MM.1S (cell line): ENCODE measurements at regions not wholly inside any gene's neighbourhood (a gene's known extent, or its start where the extent isn't known, plus 50 kb on each side); places are given as distances from the start of the nearest gene placed in this dataset.

ENCODE experiments used
- DNase-seq: peaks from one replicate; pipeline ENCODE4 v3.0.0-alpha.2; 2015
- H2AFZ ChIP-seq: fragments of 300-600 bp; sonication (generic); 2 replicates; pipeline ENCODE4 v1.6.0; 2016; ENCODE audit warnings: antibody characterized with exemption, low read length
- H3F3A ChIP-seq: fragments of 300-600 bp; sonication (generic); 2 replicates; pipeline ENCODE4 v1.6.1; 2016; ENCODE audit warnings: mild to moderate bottlenecking, antibody characterized with exemption, low read length, moderate library complexity, mixed read lengths; ENCODE audit not compliant: insufficient read depth
- H3K27ac ChIP-seq: fragments of 300-600 bp; sonication (generic); 2 replicates; pipeline ENCODE4 v1.5.1; 2016; ENCODE audit warnings: mild to moderate bottlenecking, low read length
- H3K27me3 ChIP-seq: fragments of 300-600 bp; sonication (generic); replicated peaks from 2 replicates; pipeline ENCODE4 v1.6.0; 2016; ENCODE audit warnings: low read length; ENCODE audit not compliant: insufficient read depth
- H3K36me3 ChIP-seq: fragments of 300-600 bp; sonication (generic); replicated peaks from 2 replicates; pipeline ENCODE4 v1.6.1; 2016; ENCODE audit warnings: mild to moderate bottlenecking, low read length, mixed read lengths; ENCODE audit not compliant: insufficient read depth
- H3K4me1 ChIP-seq: fragments of 300-600 bp; sonication (generic); 2 replicates; pipeline ENCODE4 v1.6.1; 2016; ENCODE audit warnings: low read length, mixed read lengths
- H3K4me2 ChIP-seq: fragments of 300-600 bp; sonication (generic); 2 replicates; pipeline ENCODE4 v1.6.0; 2016; ENCODE audit warnings: low read depth, low read length
- H3K4me3 ChIP-seq: fragments of 300-600 bp; sonication (generic); 2 replicates; pipeline ENCODE4 v1.5.1; 2016; ENCODE audit warnings: low read length, mixed read lengths
- H3K79me2 ChIP-seq: fragments of 300-600 bp; sonication (generic); 2 replicates; pipeline ENCODE4 v1.6.1; 2016; ENCODE audit warnings: mixed run types, low read length, mixed read lengths
- H3K9ac ChIP-seq: fragments of 300-600 bp; sonication (generic); 2 replicates; pipeline ENCODE4 v1.6.1; 2016; ENCODE audit warnings: low read length, mixed read lengths
- H3K9me2 ChIP-seq: fragments of 300-600 bp; sonication (generic); replicated peaks from 2 replicates; pipeline ENCODE4 v1.6.1; 2016; ENCODE audit warnings: mild to moderate bottlenecking, low read length, mixed read lengths; ENCODE audit not compliant: insufficient read depth
- H3K9me3 ChIP-seq: fragments of 300-600 bp; sonication (generic); replicated peaks from 2 replicates; pipeline ENCODE4 v1.6.1; 2016; ENCODE audit warnings: mild to moderate bottlenecking, low read length, mixed read lengths; ENCODE audit not compliant: insufficient read depth
- H4K20me1 ChIP-seq: fragments of 300-600 bp; sonication (generic); 2 replicates; pipeline ENCODE4 v1.6.1; 2016; ENCODE audit warnings: mild to moderate bottlenecking, low read length, moderate library complexity, mixed read lengths; ENCODE audit not compliant: insufficient read depth
- EZH2 ChIP-seq: fragments of 300-600 bp; sonication (generic); optimal IDR thresholded peaks from 2 replicates; pipeline ENCODE3; 2017; ENCODE audit warnings: low read depth, mild to moderate bottlenecking, antibody characterized with exemption, low read length, mixed read lengths
- EZH2phosphoT487 ChIP-seq: fragments of 300-600 bp; sonication (generic); IDR thresholded peaks from 2 replicates; pipeline ENCODE4 v1.6.1; 2018; ENCODE audit warnings: antibody characterized with exemption, low read length
- TF ChIP-seq, protein P1 (sequence below): fragments of 300-600 bp; sonication (generic); IDR thresholded peaks from 2 replicates; pipeline ENCODE4 v1.5.1; 2016; ENCODE audit warnings: antibody characterized with exemption, low read length, mixed read lengths

DNA sequence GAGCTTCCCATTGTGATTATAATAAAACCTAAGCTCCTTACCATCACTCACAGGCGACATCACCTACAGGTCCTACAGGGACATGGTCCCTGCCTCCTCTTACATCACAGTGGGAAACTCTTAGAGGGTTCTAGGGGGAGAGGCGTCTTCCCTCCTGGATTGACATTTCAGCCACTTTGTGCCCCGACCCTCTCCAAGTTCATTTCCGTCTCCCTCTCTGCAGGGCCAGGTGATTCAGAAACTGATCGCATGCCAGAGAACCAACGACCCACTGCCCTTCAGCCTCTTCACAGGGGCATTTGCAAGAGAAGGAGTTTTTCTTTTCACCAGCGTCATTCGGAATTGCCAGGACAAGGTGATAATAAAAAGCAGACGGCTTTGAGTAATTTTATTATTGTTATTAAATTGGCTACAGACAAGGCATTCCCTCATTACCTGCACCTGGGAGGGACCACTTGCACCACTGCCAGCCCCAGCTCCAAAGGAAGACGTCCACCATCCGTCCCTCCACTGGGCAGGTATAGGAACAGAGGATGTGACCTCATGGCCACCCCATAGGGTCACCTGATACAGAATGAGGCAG, 85.8 kb upstream of the CUX1 start:
- Histone ChIP-seq H3K36me3 (no peaks in the 10 kb centered on the region), H3K27ac (no peak overlapping the region)

DNA sequence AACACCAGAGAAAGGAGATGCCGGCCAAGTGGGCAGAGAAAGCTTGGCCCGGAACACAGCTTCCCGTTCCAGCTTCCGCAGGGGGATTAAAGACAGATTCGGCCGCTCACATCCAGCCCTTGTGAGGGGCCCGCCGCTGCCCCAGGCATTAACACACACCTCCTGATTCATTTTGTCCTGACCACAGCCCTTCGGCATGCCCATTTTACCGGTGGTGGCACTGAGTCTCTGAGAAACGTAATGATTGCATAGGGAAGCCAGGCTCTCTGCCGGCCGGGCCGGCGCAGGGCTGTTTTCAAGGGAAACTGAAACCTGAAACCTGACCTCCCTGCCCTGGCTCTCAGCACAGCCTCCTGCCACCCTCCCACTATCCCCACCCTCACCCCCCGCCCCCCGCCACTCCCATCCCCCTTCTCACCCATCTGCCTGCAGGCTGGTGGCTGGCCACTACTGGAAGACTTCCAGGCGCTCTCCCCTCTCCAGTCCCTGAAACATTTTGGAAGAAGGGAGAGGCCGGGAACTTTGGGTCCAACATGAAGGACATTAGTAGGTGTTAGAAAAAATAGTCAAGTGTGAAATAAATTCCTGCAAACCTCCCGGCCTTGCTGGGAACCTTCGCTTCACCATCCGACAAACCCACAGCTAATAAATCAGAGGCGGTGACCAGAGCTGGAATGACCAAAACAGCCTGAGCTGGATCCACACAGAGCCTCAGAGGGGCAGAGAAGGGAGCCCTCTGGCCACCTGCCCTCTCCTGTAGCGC, 83.5 kb upstream of the CUX1 start:
- no peaks in the 10 kb centered on the region for H3K79me2 ChIP-seq
- H2AFZ ChIP-seq: peak overlapping the region; percentile 75; the same call in 1 of the 2 replicates
- H3K4me2 ChIP-seq: peak overlapping the region; percentile 71
- no peaks in the 10 kb centered on the region for H3K9me2 ChIP-seq
- peak overlapping the region; percentile 31; the same call in 1 of the 2 replicates for H3K4me3 ChIP-seq
- H3K9ac ChIP-seq: peak overlapping the region; percentile 18; the same call in 1 of the 2 replicates
- H3K4me1 ChIP-seq: peaks cover 12% of the 10 kb centered on the region
- H3F3A ChIP-seq: peaks cover 10% of the 10 kb centered on the region
- H3K27ac ChIP-seq: peak overlapping the region; percentile 71; the same call in 1 of the 2 replicates
- no peaks in the 10 kb centered on the region for H3K9me3 ChIP-seq
- H4K20me1 ChIP-seq: no peaks in the 10 kb centered on the region
- TF ChIP-seq, protein P1, sequence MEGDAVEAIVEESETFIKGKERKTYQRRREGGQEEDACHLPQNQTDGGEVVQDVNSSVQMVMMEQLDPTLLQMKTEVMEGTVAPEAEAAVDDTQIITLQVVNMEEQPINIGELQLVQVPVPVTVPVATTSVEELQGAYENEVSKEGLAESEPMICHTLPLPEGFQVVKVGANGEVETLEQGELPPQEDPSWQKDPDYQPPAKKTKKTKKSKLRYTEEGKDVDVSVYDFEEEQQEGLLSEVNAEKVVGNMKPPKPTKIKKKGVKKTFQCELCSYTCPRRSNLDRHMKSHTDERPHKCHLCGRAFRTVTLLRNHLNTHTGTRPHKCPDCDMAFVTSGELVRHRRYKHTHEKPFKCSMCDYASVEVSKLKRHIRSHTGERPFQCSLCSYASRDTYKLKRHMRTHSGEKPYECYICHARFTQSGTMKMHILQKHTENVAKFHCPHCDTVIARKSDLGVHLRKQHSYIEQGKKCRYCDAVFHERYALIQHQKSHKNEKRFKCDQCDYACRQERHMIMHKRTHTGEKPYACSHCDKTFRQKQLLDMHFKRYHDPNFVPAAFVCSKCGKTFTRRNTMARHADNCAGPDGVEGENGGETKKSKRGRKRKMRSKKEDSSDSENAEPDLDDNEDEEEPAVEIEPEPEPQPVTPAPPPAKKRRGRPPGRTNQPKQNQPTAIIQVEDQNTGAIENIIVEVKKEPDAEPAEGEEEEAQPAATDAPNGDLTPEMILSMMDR: no peak
- TF ChIP-seq EZH2phosphoT487: no peak
- no peak for TF ChIP-seq EZH2
- no peaks in the 10 kb centered on the region for H3K27me3 ChIP-seq
- no peaks in the 10 kb centered on the region for H3K36me3 ChIP-seq
- peak; percentile 85 for DNase-seq

More for the DNA sequence above, 85.8 kb upstream of the CUX1 start:
- no peak for DNase-seq
- no peak overlapping the region for H2AFZ ChIP-seq
- peaks cover 10% of the 10 kb centered on the region for H3F3A ChIP-seq
- H3K4me2 ChIP-seq: no peak overlapping the region
- H3K9ac ChIP-seq: no peak overlapping the region
- TF ChIP-seq, protein P1: no peak
- no peak for TF ChIP-seq EZH2phosphoT487
- no peak for TF ChIP-seq EZH2
- H3K9me2 ChIP-seq: no peaks in the 10 kb centered on the region
- peaks cover 12% of the 10 kb centered on the region for H3K4me1 ChIP-seq
- no peaks in the 10 kb centered on the region for H3K79me2 ChIP-seq
- H3K4me3 ChIP-seq: no peak overlapping the region
- H3K9me3 ChIP-seq: no peaks in the 10 kb centered on the region
- H3K27me3 ChIP-seq: no peaks in the 10 kb centered on the region
- no peaks in the 10 kb centered on the region for H4K20me1 ChIP-seq

DNA sequence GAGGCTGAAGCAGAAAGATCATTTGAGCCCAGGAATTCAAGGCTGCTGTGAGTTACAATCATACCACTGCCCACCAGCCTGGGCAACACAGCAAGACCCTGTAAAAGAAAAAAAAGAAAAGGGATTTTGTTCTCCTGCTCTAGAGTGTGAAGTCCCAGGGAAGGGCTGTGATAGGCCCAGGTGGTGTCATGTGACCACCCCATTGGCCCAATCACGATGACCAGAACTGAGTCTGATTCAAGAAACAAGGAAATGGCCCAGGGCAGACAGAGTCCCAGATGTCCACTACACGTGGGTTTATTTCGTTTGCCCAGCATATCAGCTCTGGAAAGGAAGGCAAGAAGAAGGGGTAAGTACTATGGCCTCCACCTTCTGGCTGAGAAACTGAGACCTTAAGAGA, 81.3 kb upstream of the CUX1 start:
- Histone ChIP-seq H3K9me2 (no peaks in the 10 kb centered on the region), H3K4me3 (no peak overlapping the region), H3K9me3 (no peaks in the 10 kb centered on the region), H3K27ac (no peak overlapping the region), H3K36me3 (no peaks in the 10 kb centered on the region), H2AFZ (no peak overlapping the region), H3K4me1 (peaks cover 33% of the 10 kb centered on the region), H3K79me2 (no peaks in the 10 kb centered on the region), H4K20me1 (no peaks in the 10 kb centered on the region), H3K9ac (no peak overlapping the region), H3K4me2 (no peak overlapping the region), H3F3A (peaks cover 17% of the 10 kb centered on the region), H3K27me3 (no peaks in the 10 kb centered on the region)
- DNase-seq: no peak
- TF ChIP-seq EZH2phosphoT487 (no peak), EZH2 (no peak)
- TF ChIP-seq, protein P1: no peak
